ENCODE measurements at regions not wholly inside any gene's neighbourhood (a gene's known extent, or its start where the extent isn't known, plus 50 kb on each side); places are given as distances from the start of the nearest gene placed in this dataset.
"Not testable (repeated sequence)": the region's sequence is repeated elsewhere in the genome, so short reads cannot be mapped to it uniquely, and the experiment has no call there.

GRCh38 chr1:31485166-31485565 is 72.2 kb downstream of the SERINC2 start:
- Histone ChIP-seq H3K36me3 (ENCODE audit: insufficient read depth, insufficient read length, low read length) (no peaks in the 10 kb centered on the region), H3K9ac (ENCODE audit: insufficient read length, low read depth) (no peak overlapping the region), H3K9me3 (ENCODE audit: insufficient read depth, low read length) (peaks cover 15% of the 10 kb centered on the region), H3K27me3 (ENCODE audit: insufficient read depth, insufficient read length) (no peaks in the 10 kb centered on the region), H3K4me1 (ENCODE audit: insufficient read depth, insufficient read length) (no peaks in the 10 kb centered on the region), H3K4me3 (ENCODE audit: insufficient read length, low read depth) (no peak overlapping the region)
- no peak for DNase-seq (ENCODE audit: low read depth, low spot score)
- no peak for TF ChIP-seq SUZ12 (IDR thresholded peaks at IDR 0.05; ENCODE audit: extremely low read depth, insufficient read depth, insufficient read length)
- no peak for TF ChIP-seq YY1 (IDR thresholded peaks at IDR 0.05; ENCODE audit: insufficient read depth, insufficient read length)
- TF ChIP-seq ZNF274 (IDR thresholded peaks at IDR 0.05; ENCODE audit: low read depth, low read length) = no peak

- no peak overlapping the region for H3K9ac ChIP-seq (ENCODE audit: insufficient read length, low read depth)
- H3K4me3 ChIP-seq (ENCODE audit: insufficient read length, low read depth) = no peak overlapping the region
- TF ChIP-seq ZNF274 (IDR thresholded peaks at IDR 0.05; ENCODE audit: low read depth, low read length) (no peak), SUZ12 (IDR thresholded peaks at IDR 0.05; ENCODE audit: extremely low read depth, insufficient read depth, insufficient read length) (no peak), YY1 (IDR thresholded peaks at IDR 0.05; ENCODE audit: insufficient read depth, insufficient read length) (no peak)
- DNase-seq (ENCODE audit: low read depth, low spot score) = no peak
- no peaks in the 10 kb centered on the region for H3K36me3 ChIP-seq (ENCODE audit: insufficient read depth, insufficient read length, low read length)
- no peaks in the 10 kb centered on the region for H3K4me1 ChIP-seq (ENCODE audit: insufficient read depth, insufficient read length)
- H3K9me3 ChIP-seq (ENCODE audit: insufficient read depth, low read length) = peaks cover 13% of the 10 kb centered on the region; the same call in 1 of the 2 replicates
- H3K27me3 ChIP-seq (ENCODE audit: insufficient read depth, insufficient read length) = peaks cover 2% of the 10 kb centered on the region
These were observed 74.1 kb downstream of the SERINC2 start for GRCh38 chr1:31487143-31487542.

GRCh38 chr1:31487721-31488293 is 74.8 kb downstream of the SERINC2 start:
- TF ChIP-seq SUZ12 (IDR thresholded peaks at IDR 0.05; ENCODE audit: extremely low read depth, insufficient read depth, insufficient read length) = no peak
- TF ChIP-seq YY1 (IDR thresholded peaks at IDR 0.05; ENCODE audit: insufficient read depth, insufficient read length) = no peak
- no peak for TF ChIP-seq ZNF274 (IDR thresholded peaks at IDR 0.05; ENCODE audit: low read depth, low read length)
- H3K27me3 ChIP-seq (ENCODE audit: insufficient read depth, insufficient read length) = peaks cover 2% of the 10 kb centered on the region
- H3K4me3 ChIP-seq (ENCODE audit: insufficient read length, low read depth) = no peak overlapping the region
- H3K9me3 ChIP-seq (ENCODE audit: insufficient read depth, low read length) = peaks cover 13% of the 10 kb centered on the region; the same call in 1 of the 2 replicates
- no peak for DNase-seq (ENCODE audit: low read depth, low spot score)
- no peaks in the 10 kb centered on the region for H3K4me1 ChIP-seq (ENCODE audit: insufficient read depth, insufficient read length)
- no peaks in the 10 kb centered on the region for H3K36me3 ChIP-seq (ENCODE audit: insufficient read depth, insufficient read length, low read length)
- H3K9ac ChIP-seq (ENCODE audit: insufficient read length, low read depth) = no peak overlapping the region

- H3K36me3 ChIP-seq (ENCODE audit: insufficient read depth, insufficient read length, low read length) = no peaks in the 10 kb centered on the region
- H3K4me3 ChIP-seq (ENCODE audit: insufficient read length, low read depth) = no peak overlapping the region
- peaks cover 2% of the 10 kb centered on the region for H3K27me3 ChIP-seq (ENCODE audit: insufficient read depth, insufficient read length)
- TF ChIP-seq ZNF274 (IDR thresholded peaks at IDR 0.05; ENCODE audit: low read depth, low read length) = no peak
- TF ChIP-seq SUZ12 (IDR thresholded peaks at IDR 0.05; ENCODE audit: extremely low read depth, insufficient read depth, insufficient read length) = no peak
- TF ChIP-seq YY1 (IDR thresholded peaks at IDR 0.05; ENCODE audit: insufficient read depth, insufficient read length) = no peak
- no peak overlapping the region for H3K9ac ChIP-seq (ENCODE audit: insufficient read length, low read depth)
- peaks cover 13% of the 10 kb centered on the region; the same call in 1 of the 2 replicates for H3K9me3 ChIP-seq (ENCODE audit: insufficient read depth, low read length)
- H3K4me1 ChIP-seq (ENCODE audit: insufficient read depth, insufficient read length) = no peaks in the 10 kb centered on the region
- no peak for DNase-seq (ENCODE audit: low read depth, low spot score)
These were observed 75.5 kb downstream of the SERINC2 start for GRCh38 chr1:31488528-31488927.

- H3K36me3 ChIP-seq (ENCODE audit: insufficient read depth, insufficient read length, low read length); H3K27me3 ChIP-seq (ENCODE audit: insufficient read depth, insufficient read length); DNase-seq (ENCODE audit: low read depth, low spot score); H3K9ac ChIP-seq (ENCODE audit: insufficient read length, low read depth); H3K4me1 ChIP-seq (ENCODE audit: insufficient read depth, insufficient read length); H3K4me3 ChIP-seq (ENCODE audit: insufficient read length, low read depth): not testable (repeated sequence)
- peaks cover 13% of the 10 kb centered on the region; the same call in 1 of the 2 replicates for H3K9me3 ChIP-seq (ENCODE audit: insufficient read depth, low read length)
These were observed 76.6 kb downstream of the SERINC2 start for GRCh38 chr1:31489575-31489974.

GRCh38 chr1:31490596-31490995 is 77.6 kb downstream of the SERINC2 start:
- not testable (repeated sequence) for H3K27me3 ChIP-seq (ENCODE audit: insufficient read depth, insufficient read length); H3K36me3 ChIP-seq (ENCODE audit: insufficient read depth, insufficient read length, low read length); H3K9ac ChIP-seq (ENCODE audit: insufficient read length, low read depth); H3K4me1 ChIP-seq (ENCODE audit: insufficient read depth, insufficient read length); H3K4me3 ChIP-seq (ENCODE audit: insufficient read length, low read depth); DNase-seq (ENCODE audit: low read depth, low spot score)
- H3K9me3 ChIP-seq (ENCODE audit: insufficient read depth, low read length) = peaks cover 13% of the 10 kb centered on the region; the same call in 1 of the 2 replicates

GRCh38 chr1:31495351-31495750 is 81.0 kb upstream of the TINAGL1 start:
- not testable (repeated sequence) for DNase-seq (ENCODE audit: low read depth, low spot score); H3K9ac ChIP-seq (ENCODE audit: insufficient read length, low read depth); H3K27me3 ChIP-seq (ENCODE audit: insufficient read depth, insufficient read length); H3K4me1 ChIP-seq (ENCODE audit: insufficient read depth, insufficient read length); H3K4me3 ChIP-seq (ENCODE audit: insufficient read length, low read depth); H3K36me3 ChIP-seq (ENCODE audit: insufficient read depth, insufficient read length, low read length)
- H3K9me3 ChIP-seq (ENCODE audit: insufficient read depth, low read length) = peaks cover 13% of the 10 kb centered on the region; the same call in 1 of the 2 replicates

GRCh38 chr1:31495770-31496169 is 80.5 kb upstream of the TINAGL1 start:
- H3K27me3 ChIP-seq (ENCODE audit: insufficient read depth, insufficient read length); DNase-seq (ENCODE audit: low read depth, low spot score); H3K9ac ChIP-seq (ENCODE audit: insufficient read length, low read depth); H3K36me3 ChIP-seq (ENCODE audit: insufficient read depth, insufficient read length, low read length); H3K4me1 ChIP-seq (ENCODE audit: insufficient read depth, insufficient read length); H3K4me3 ChIP-seq (ENCODE audit: insufficient read length, low read depth): not testable (repeated sequence)
- H3K9me3 ChIP-seq (ENCODE audit: insufficient read depth, low read length) = peaks cover 13% of the 10 kb centered on the region; the same call in 1 of the 2 replicates

Measured in NT2/D1 (cell line).